HEK293 (cell line): ENCODE measurements at regions not wholly inside any gene's neighbourhood (a gene's known extent, or its start where the extent isn't known, plus 50 kb on each side); places are given as distances from the start of the nearest gene placed in this dataset.

Experiments
- ZFP3 ChIP-seq: fragments of 450-650 bp; formaldehyde crosslinking; IDR thresholded peaks from 2 replicates; pipeline ENCODE4 v1.5.1; 2016; ENCODE audit warnings: low read depth, missing biosample characterization, missing genetic modification characterization
- ZNF341 ChIP-seq: fragments of 450-650 bp; formaldehyde crosslinking; IDR thresholded peaks from 2 replicates; pipeline ENCODE4; 2016; ENCODE audit warnings: low read depth, missing biosample characterization, missing genetic modification characterization

- TF ChIP-seq ZFP3 (tag by site-specific recombination) (no peak), ZNF341 (tag by site-specific recombination) (no peak)
Measured at GRCh38 chr6:113587078-113587699, 270.0 kb upstream of the MARCKS start.
